ENCODE measurements at regions not wholly inside any gene's neighbourhood (a gene's known extent, or its start where the extent isn't known, plus 50 kb on each side); places are given as distances from the start of the nearest gene placed in this dataset.

DNA sequence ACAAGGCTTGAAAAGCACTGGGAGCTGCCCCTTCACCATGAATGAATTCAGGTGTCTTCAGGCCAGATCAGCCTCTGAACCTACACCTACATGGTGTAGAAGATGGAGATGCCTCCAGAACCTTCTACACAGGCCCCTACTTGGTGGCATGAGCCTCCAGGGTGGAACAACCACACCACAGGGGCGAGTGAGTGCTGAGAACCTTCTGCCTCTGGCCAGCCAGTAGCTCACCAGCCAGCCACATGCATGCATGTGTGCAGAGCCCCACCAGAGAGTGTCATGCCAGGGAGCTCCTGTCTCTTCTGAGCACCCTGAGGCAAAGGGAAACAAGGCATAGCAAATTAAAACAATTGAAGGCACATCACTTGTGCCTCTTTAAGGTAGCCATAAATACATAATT lies 161.8 kb upstream of the TOPAZ1 start:
- no peak for TF ChIP-seq CTCF (conservative IDR thresholded peaks at IDR 0.05 in 1 of 2, IDR thresholded peaks at IDR 0.05 in 1 of 2; ENCODE audit: low read depth in 1 of 2, low read length in 2 of 2)
- no peak for TF ChIP-seq EZH2 (IDR thresholded peaks at IDR 0.05; ENCODE audit: low read length, missing control alignments)

Measured in fibroblast of lung (primary cell).